Smooth muscle cell (in vitro differentiated cells): ENCODE measurements at regions not wholly inside any gene's neighbourhood (a gene's known extent, or its start where the extent isn't known, plus 50 kb on each side); places are given as distances from the start of the nearest gene placed in this dataset.

Experiments used
- DNase-seq: peaks from one replicate; lab custom pipeline; 2025; ENCODE audit not compliant: unreplicated experiment; lab: John Stamatoyannopoulos, UW
- H2AFZ ChIP-seq: fragments of 200-600 bp; sonication (generic); 2 replicates; pipeline ENCODE4 v1.6.0; 2016; ENCODE audit warnings: antibody characterized with exemption, low read depth, mild to moderate bottlenecking
- H3F3A ChIP-seq: fragments of 200-600 bp; sonication (generic); 2 replicates; pipeline ENCODE4 v1.6.0; 2017; ENCODE audit warnings: antibody characterized with exemption, low read depth
- H3K27ac ChIP-seq: fragments of 200-600 bp; sonication (generic); 2 replicates; pipeline ENCODE4 v1.5.1; 2016; ENCODE audit warnings: low read depth, mild to moderate bottlenecking
- H3K27me3 ChIP-seq: fragments of 200-600 bp; sonication (generic); 2 replicates; pipeline ENCODE4 v1.6.1; 2016; ENCODE audit warnings: low read depth, mild to moderate bottlenecking
- H3K36me3 ChIP-seq: fragments of 200-600 bp; sonication (generic); 2 replicates; pipeline ENCODE4 v1.5.1; 2016; ENCODE audit warnings: low read depth
- H3K4me1 ChIP-seq: fragments of 200-600 bp; sonication (generic); 2 replicates; pipeline ENCODE4 v1.5.1; 2016; ENCODE audit warnings: low read depth
- H3K4me2 ChIP-seq: fragments of 200-600 bp; sonication (generic); 2 replicates; pipeline ENCODE4 v1.6.0; 2016; ENCODE audit warnings: mild to moderate bottlenecking
- H3K4me3 ChIP-seq: fragments of 200-600 bp; sonication (generic); 2 replicates; pipeline ENCODE4 v1.5.1; 2016; ENCODE audit warnings: mild to moderate bottlenecking
- H3K79me2 ChIP-seq: fragments of 200-600 bp; sonication (generic); 2 replicates; pipeline ENCODE4 v1.6.0; 2016; ENCODE audit warnings: low read depth, mild to moderate bottlenecking
- H3K9ac ChIP-seq: fragments of 200-600 bp; sonication (generic); 2 replicates; pipeline ENCODE4 v1.6.0; 2016; ENCODE audit warnings: low read depth
- H3K9me3 ChIP-seq: fragments of 200-600 bp; sonication (generic); replicated peaks from 2 replicates; pipeline ENCODE4 v1.5.1; 2016; ENCODE audit warnings: low read depth
- H4K20me1 ChIP-seq: fragments of 200-600 bp; sonication (generic); 2 replicates; pipeline ENCODE4 v1.6.0; 2016; ENCODE audit warnings: low read depth
- CTCF ChIP-seq: fragments of 200-600 bp; sonication (generic); IDR thresholded peaks from 2 replicates; pipeline ENCODE4 v1.5.1; 2017; ENCODE audit warnings: borderline replicate concordance, mild to moderate bottlenecking, antibody characterized with exemption; ENCODE audit not compliant: insufficient read depth, poor library complexity, severe bottlenecking
- WGBS: methylation state at CpG from one replicate; pipeline ENCODE4 v1.1.7; 2016; ENCODE audit warnings: low lambda C conversion rate; 5-methylcytosine and 5-hydroxymethylcytosine counted together

- Histone ChIP-seq H3K27me3 (no peaks in the 10 kb centered on the region), H3K4me2 (no peak overlapping the region), H3K9me3 (no peaks in the 10 kb centered on the region), H3K9ac (no peak overlapping the region), H3K79me2 (no peaks in the 10 kb centered on the region), H3F3A (peaks cover 25% of the 10 kb centered on the region), H3K36me3 (no peaks in the 10 kb centered on the region), H3K4me3 (no peak overlapping the region), H3K27ac (no peak overlapping the region), H4K20me1 (no peaks in the 10 kb centered on the region), H2AFZ (no peak overlapping the region), H3K4me1 (peaks cover 7% of the 10 kb centered on the region)
- TF ChIP-seq CTCF, result no peak
- WGBS, result 92% methylated on average over 5 of the region's 5 CpGs
- DNase-seq, result no peak
Observed at GRCh38 chr5:159508344-159508743, 178.1 kb upstream of the IL12B start.

- Histone ChIP-seq H4K20me1 (no peaks in the 10 kb centered on the region), H3K79me2 (no peaks in the 10 kb centered on the region), H3K4me1 (peaks cover 7% of the 10 kb centered on the region), H3F3A (peaks cover 17% of the 10 kb centered on the region), H3K27me3 (no peaks in the 10 kb centered on the region), H3K9ac (no peak overlapping the region), H3K27ac (no peak overlapping the region), H2AFZ (no peak overlapping the region), H3K4me3 (no peak overlapping the region), H3K9me3 (no peaks in the 10 kb centered on the region), H3K36me3 (no peaks in the 10 kb centered on the region), H3K4me2 (no peak overlapping the region)
- TF ChIP-seq CTCF, result no peak
- 87% methylated on average over 7 of the region's 7 CpGs for WGBS
- DNase-seq, result no peak
Observed at GRCh38 chr5:159509002-159509660, 178.8 kb upstream of the IL12B start.

- Histone ChIP-seq H3F3A (peaks cover 9% of the 10 kb centered on the region), H3K79me2 (no peaks in the 10 kb centered on the region), H3K9ac (no peak overlapping the region), H3K4me1 (peaks cover 7% of the 10 kb centered on the region), H3K4me3 (no peak overlapping the region), H3K27me3 (no peaks in the 10 kb centered on the region), H3K36me3 (no peaks in the 10 kb centered on the region), H4K20me1 (no peaks in the 10 kb centered on the region), H3K9me3 (no peaks in the 10 kb centered on the region), H3K27ac (peak overlapping the region; percentile 36), H3K4me2 (peak overlapping the region; percentile 31), H2AFZ (no peak overlapping the region)
- 11% methylated on average over 3 of the region's 3 CpGs for WGBS
- TF ChIP-seq CTCF, result no peak
- peak; percentile 47 for DNase-seq
Observed at GRCh38 chr5:159510282-159510681, 180.0 kb upstream of the IL12B start.

GRCh38 chr5:159511570-159511969, 181.3 kb upstream of the IL12B start:
- H3K4me1 ChIP-seq, result peaks cover 7% of the 10 kb centered on the region
- no peak overlapping the region for H2AFZ ChIP-seq
- 95% methylated on average over 2 of the region's 2 CpGs for WGBS
- peaks cover 4% of the 10 kb centered on the region for H3F3A ChIP-seq
- no peaks in the 10 kb centered on the region for H3K27me3 ChIP-seq
- H4K20me1 ChIP-seq, result no peaks in the 10 kb centered on the region
- no peak for TF ChIP-seq CTCF
- no peak overlapping the region for H3K27ac ChIP-seq
- no peaks in the 10 kb centered on the region for H3K79me2 ChIP-seq
- H3K9me3 ChIP-seq, result no peaks in the 10 kb centered on the region
- H3K4me2 ChIP-seq, result no peak overlapping the region
- no peaks in the 10 kb centered on the region for H3K36me3 ChIP-seq
- DNase-seq, result no peak
- H3K4me3 ChIP-seq, result no peak overlapping the region
- H3K9ac ChIP-seq, result no peak overlapping the region
